ENCODE measurements at regions not wholly inside any gene's neighbourhood (a gene's known extent, or its start where the extent isn't known, plus 50 kb on each side); places are given as distances from the start of the nearest gene placed in this dataset.

DNA sequence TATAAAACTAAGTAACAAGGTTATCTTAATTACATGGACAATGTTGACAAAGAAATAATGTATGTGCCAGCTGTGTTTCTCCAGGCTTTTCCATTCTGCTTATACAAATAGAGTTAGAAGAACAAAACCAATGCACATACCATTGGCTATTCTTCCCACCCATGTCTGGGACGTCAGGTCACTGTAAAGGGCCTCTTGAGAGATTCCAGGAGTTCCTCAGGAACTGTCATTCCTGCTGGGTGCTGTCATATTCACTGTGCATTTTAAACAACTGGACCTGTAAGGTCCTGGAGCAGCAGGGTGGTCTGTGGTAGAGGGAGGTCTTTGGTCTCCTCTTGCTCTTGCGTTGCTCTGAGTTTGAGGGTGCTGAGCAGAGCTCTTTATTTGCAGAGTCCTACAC, 74.6 kb upstream of the AP1S2 start:
- TF ChIP-seq EP300 (IDR thresholded peaks at IDR 0.05; ENCODE audit: low read depth): no peak
- TF ChIP-seq, protein P1, sequence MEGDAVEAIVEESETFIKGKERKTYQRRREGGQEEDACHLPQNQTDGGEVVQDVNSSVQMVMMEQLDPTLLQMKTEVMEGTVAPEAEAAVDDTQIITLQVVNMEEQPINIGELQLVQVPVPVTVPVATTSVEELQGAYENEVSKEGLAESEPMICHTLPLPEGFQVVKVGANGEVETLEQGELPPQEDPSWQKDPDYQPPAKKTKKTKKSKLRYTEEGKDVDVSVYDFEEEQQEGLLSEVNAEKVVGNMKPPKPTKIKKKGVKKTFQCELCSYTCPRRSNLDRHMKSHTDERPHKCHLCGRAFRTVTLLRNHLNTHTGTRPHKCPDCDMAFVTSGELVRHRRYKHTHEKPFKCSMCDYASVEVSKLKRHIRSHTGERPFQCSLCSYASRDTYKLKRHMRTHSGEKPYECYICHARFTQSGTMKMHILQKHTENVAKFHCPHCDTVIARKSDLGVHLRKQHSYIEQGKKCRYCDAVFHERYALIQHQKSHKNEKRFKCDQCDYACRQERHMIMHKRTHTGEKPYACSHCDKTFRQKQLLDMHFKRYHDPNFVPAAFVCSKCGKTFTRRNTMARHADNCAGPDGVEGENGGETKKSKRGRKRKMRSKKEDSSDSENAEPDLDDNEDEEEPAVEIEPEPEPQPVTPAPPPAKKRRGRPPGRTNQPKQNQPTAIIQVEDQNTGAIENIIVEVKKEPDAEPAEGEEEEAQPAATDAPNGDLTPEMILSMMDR (IDR thresholded peaks at IDR 0.05): no peak
- no peak for TF ChIP-seq POLR2A (IDR thresholded peaks at IDR 0.05)
